ENCODE measurements at regions not wholly inside any gene's neighbourhood (a gene's known extent, or its start where the extent isn't known, plus 50 kb on each side); places are given as distances from the start of the nearest gene placed in this dataset.
"Not testable (repeated sequence)": the region's sequence is repeated elsewhere in the genome, so short reads cannot be mapped to it uniquely, and the experiment has no call there.

GRCh38 chr5:174472956-174473355 lies 251.4 kb upstream of the MSX2 start:
- no peak for DNase-seq (ENCODE audit: extremely low read depth, low read depth)
- TF ChIP-seq CTCF (IDR thresholded peaks at IDR 0.05; ENCODE audit: low read depth, low read length) = no peak

GRCh38 chr5:174476001-174476400 lies 248.4 kb upstream of the MSX2 start:
- DNase-seq (ENCODE audit: extremely low read depth, low read depth) = not testable (repeated sequence)

GRCh38 chr5:174479325-174479724 lies 245.1 kb upstream of the MSX2 start:
- DNase-seq (ENCODE audit: extremely low read depth, low read depth) = no peak
- TF ChIP-seq CTCF (IDR thresholded peaks at IDR 0.05; ENCODE audit: low read depth, low read length) = no peak

GRCh38 chr5:174481737-174482136 lies 242.6 kb upstream of the MSX2 start:
- TF ChIP-seq CTCF (IDR thresholded peaks at IDR 0.05; ENCODE audit: low read depth, low read length) = no peak
- no peak for DNase-seq (ENCODE audit: extremely low read depth, low read depth)

GRCh38 chr5:174482607-174483024 lies 241.8 kb upstream of the MSX2 start:
- TF ChIP-seq CTCF (IDR thresholded peaks at IDR 0.05; ENCODE audit: low read depth, low read length) = no peak
- no peak for DNase-seq (ENCODE audit: extremely low read depth, low read depth)

- no peak for TF ChIP-seq CTCF (IDR thresholded peaks at IDR 0.05; ENCODE audit: low read depth, low read length)
- DNase-seq (ENCODE audit: extremely low read depth, low read depth) = no peak
These were observed 241.0 kb upstream of the MSX2 start for GRCh38 chr5:174483411-174483810.

GRCh38 chr5:174489215-174489614 lies 235.2 kb upstream of the MSX2 start:
- no peak for DNase-seq (ENCODE audit: extremely low read depth, low read depth)
- no peak for TF ChIP-seq CTCF (IDR thresholded peaks at IDR 0.05; ENCODE audit: low read depth, low read length)

GRCh38 chr5:174489920-174490597 lies 234.3 kb upstream of the MSX2 start:
- no peak for TF ChIP-seq CTCF (IDR thresholded peaks at IDR 0.05; ENCODE audit: low read depth, low read length)
- DNase-seq (ENCODE audit: extremely low read depth, low read depth) = no peak

All from AG09319 (cell line).